SK-N-SH (cell line): ENCODE measurements at regions not wholly inside any gene's neighbourhood (a gene's known extent, or its start where the extent isn't known, plus 50 kb on each side); places are given as distances from the start of the nearest gene placed in this dataset.

Source experiments
- CTCF ChIA-PET: fragments of 300-600, 350-600 bp; formaldehyde crosslinking; extraction: SDS; loops from one replicate; lab custom pipeline; 2021; lab: Yijun Ruan, JAX
- POLR2A ChIA-PET: fragments of 350-600 bp; sonication (Branson Sonifier 250); formaldehyde crosslinking; extraction: SDS; loops from one replicate; lab custom pipeline; 2020; ENCODE audit warnings: antibody characterized with exemption, inconsistent platforms; lab: Yijun Ruan, JAX
- DNase-seq: peaks from one replicate; pipeline ENCODE4 v3.0.0; 2012
- H2AFZ ChIP-seq: fragments of 200-600 bp; sonication (generic); 2 replicates; pipeline ENCODE4 v1.8.1; 2016; ENCODE audit warnings: antibody characterized with exemption, mild to moderate bottlenecking, low read depth
- H3F3A ChIP-seq: fragments of 200-600 bp; sonication (generic); replicated peaks from 2 replicates; pipeline ENCODE3; 2016; ENCODE audit warnings: antibody characterized with exemption, mild to moderate bottlenecking; ENCODE audit not compliant: insufficient read depth
- H3K27ac ChIP-seq, 2 experiments: fragments of 200-500 bp in 1 of 2; fragments of 200-600 bp in 1 of 2; sonication (Bioruptor generic) in 1 of 2; sonication (generic), shearing (Covaris generic) in 1 of 2; 2 replicates each; pipeline versions ENCODE4 v1.5.1 to v1.6.1; 2014 to 2016; ENCODE audit warnings: low read depth in 2 of 2, inconsistent platforms in 1 of 2, low read length in 1 of 2, mild to moderate bottlenecking in 1 of 2, mixed read lengths in 1 of 2
- H3K27me3 ChIP-seq: fragments of 200-600 bp; sonication (generic), shearing (Covaris generic); 2 replicates; pipeline ENCODE4 v1.6.1; 2016; ENCODE audit warnings: mixed run types; ENCODE audit not compliant: insufficient read depth
- H3K36me3 ChIP-seq, 2 experiments: fragments of 200-500 bp in 1 of 2; fragments of 200-600 bp in 1 of 2; sonication (Bioruptor generic) in 1 of 2; sonication (generic) in 1 of 2; replicated peaks in 1 of 2; 2 replicates each; pipeline versions ENCODE3 to v1.5.1; 2014 to 2016; ENCODE audit warnings: low read length in 1 of 2, mild to moderate bottlenecking in 1 of 2; ENCODE audit not compliant: insufficient read depth in 2 of 2, control insufficient read depth in 1 of 2
- H3K4me1 ChIP-seq, 2 experiments: fragments of 200-500 bp in 1 of 2; fragments of 200-600 bp in 1 of 2; sonication (Bioruptor generic) in 1 of 2; sonication (generic), shearing (Covaris generic) in 1 of 2; 2 replicates each; pipeline versions ENCODE4 v1.5.1 to v1.6.1; 2014 to 2016; ENCODE audit warnings: low read depth in 1 of 2, low read length in 1 of 2, mixed run types in 1 of 2; ENCODE audit not compliant: insufficient read depth in 2 of 2, control insufficient read depth in 1 of 2
- H3K4me2 ChIP-seq: fragments of 200-600 bp; sonication (generic), shearing (Covaris generic); 2 replicates; pipeline ENCODE4 v1.6.1; 2017; ENCODE audit warnings: mixed run types
- H3K4me3 ChIP-seq, 2 experiments: fragments of 200-500 bp in 1 of 2; fragments of 200-600 bp in 1 of 2; sonication (Bioruptor generic) in 1 of 2; sonication (generic), shearing (Covaris generic) in 1 of 2; 2 replicates each; pipeline versions ENCODE4 v1.5.1 to v1.8.1; 2014 to 2016; ENCODE audit warnings: low read depth in 2 of 2, inconsistent platforms in 1 of 2, low read length in 1 of 2, mild to moderate bottlenecking in 1 of 2, mixed read lengths in 1 of 2, moderate library complexity in 1 of 2
- H3K79me2 ChIP-seq: fragments of 200-600 bp; sonication (generic); 2 replicates; pipeline ENCODE4 v1.8.1; 2017; ENCODE audit warnings: mild to moderate bottlenecking; ENCODE audit not compliant: insufficient read depth
- H3K9ac ChIP-seq: fragments of 200-600 bp; sonication (generic); 2 replicates; pipeline ENCODE4 v1.6.1; 2017; ENCODE audit warnings: mixed run types
- H3K9me2 ChIP-seq: fragments of 200-600 bp; sonication (generic); 2 replicates; pipeline ENCODE4 v1.6.1; 2017; ENCODE audit warnings: mixed run types
- H3K9me3 ChIP-seq: fragments of 200-600 bp; sonication (generic); 2 replicates; pipeline ENCODE4 v1.6.1; 2017; ENCODE audit warnings: mixed run types, mild to moderate bottlenecking, moderate library complexity
- H4K20me1 ChIP-seq: fragments of 200-600 bp; sonication (generic); 2 replicates; pipeline ENCODE4 v1.6.1; 2017; ENCODE audit warnings: mild to moderate bottlenecking, mixed run types; ENCODE audit not compliant: insufficient read depth
- CHD2 ChIP-seq: fragments of 150-350 bp; IDR thresholded peaks from 2 replicates; pipeline ENCODE4 v1.6.1; 2018; ENCODE audit warnings: low read length; ENCODE audit not compliant: partially characterized antibody
- CTCF ChIP-seq: fragments of 200-600 bp; sonication (generic); IDR thresholded peaks from 2 replicates; pipeline ENCODE4 v1.6.1; 2017; ENCODE audit warnings: antibody characterized with exemption, mild to moderate bottlenecking, moderate library complexity
- ELF1 ChIP-seq: IDR thresholded peaks from 2 replicates; pipeline ENCODE4 v1.4.0; 2012
- EP300 ChIP-seq, 2 experiments: IDR thresholded peaks; 2 replicates each; pipeline versions ENCODE4 v1.4.0 to v1.6.1; 2012; ENCODE audit warnings: borderline replicate concordance in 1 of 2, low read depth in 1 of 2, low read length in 1 of 2
- EZH2phosphoT487 ChIP-seq: fragments of 200-600 bp; sonication (generic); IDR thresholded peaks from 2 replicates; pipeline ENCODE4 v1.6.1; 2017; ENCODE audit warnings: low read depth, mixed run types, mild to moderate bottlenecking, antibody characterized with exemption, moderate library complexity, borderline replicate concordance
- FOSL2 ChIP-seq: IDR thresholded peaks from 2 replicates; pipeline ENCODE4 v1.4.0; 2012; ENCODE audit warnings: low read depth, mild to moderate bottlenecking, moderate library complexity, borderline replicate concordance
- FOXJ3 ChIP-seq: sonication (generic); formaldehyde crosslinking; IDR thresholded peaks from 2 replicates; pipeline ENCODE4 v1.5.1; 2020; ENCODE audit warnings: mild to moderate bottlenecking, missing genetic modification reagents
- GABPA ChIP-seq: IDR thresholded peaks from 2 replicates; pipeline ENCODE4 v1.4.0; 2012; ENCODE audit warnings: low read depth, mild to moderate bottlenecking
- GATA2 ChIP-seq: sonication (generic); formaldehyde crosslinking; IDR thresholded peaks from 2 replicates; pipeline ENCODE4 v1.5.0; 2020; ENCODE audit warnings: mild to moderate bottlenecking, missing genetic modification reagents
- IRF3 ChIP-seq: fragments of 150-350 bp; IDR thresholded peaks from 2 replicates; pipeline ENCODE4 v1.6.1; 2016; ENCODE audit warnings: mild to moderate bottlenecking, low read depth, low read length
- JUND ChIP-seq: IDR thresholded peaks from 2 replicates; pipeline ENCODE4 v1.4.0; 2012
- MAX ChIP-seq: IDR thresholded peaks from 2 replicates; pipeline ENCODE4 v1.4.0; 2012; ENCODE audit warnings: low read depth
- MEF2A ChIP-seq: IDR thresholded peaks from 2 replicates; pipeline ENCODE4 v1.4.0; 2012; ENCODE audit warnings: low read depth, borderline replicate concordance
- MXI1 ChIP-seq: IDR thresholded peaks from 2 replicates; pipeline ENCODE4 v1.6.1; 2012; ENCODE audit warnings: mild to moderate bottlenecking, low read depth, low read length, improper control_type of control experiment
- NRF1 ChIP-seq: IDR thresholded peaks from 2 replicates; pipeline ENCODE4 v1.6.1; 2012; ENCODE audit warnings: low read depth, mild to moderate bottlenecking, low read length
- RFX5 ChIP-seq: IDR thresholded peaks from 2 replicates; pipeline ENCODE4 v1.6.1; 2012; ENCODE audit warnings: mild to moderate bottlenecking, improper control_type of control experiment, low read length
- SIN3A ChIP-seq: IDR thresholded peaks from 2 replicates; pipeline ENCODE4 v1.6.1; 2012; ENCODE audit warnings: low read depth, mild to moderate bottlenecking, low read length, moderate library complexity, borderline replicate concordance
- TAF1 ChIP-seq: IDR thresholded peaks from 2 replicates; pipeline ENCODE4 v1.6.1; 2012; ENCODE audit warnings: low read depth, mild to moderate bottlenecking, low read length, moderate library complexity, borderline replicate concordance
- TCF12 ChIP-seq: IDR thresholded peaks from 2 replicates; pipeline ENCODE4 v1.4.0; 2012
- USF2 ChIP-seq: fragments of 150-350 bp; IDR thresholded peaks from 2 replicates; pipeline ENCODE4 v1.6.1; 2017; ENCODE audit warnings: antibody characterized with exemption, low read length, low read depth, borderline replicate concordance
- WGBS: methylation state at CpG from one replicate; pipeline ENCODE4 v1.1.6; 2017; ENCODE audit warnings: low lambda C conversion rate; 5-methylcytosine and 5-hydroxymethylcytosine counted together

- no peak for DNase-seq
- WGBS, result 32% methylated on average over 4 of the region's 4 CpGs
- H3K79me2 ChIP-seq, result no peaks in the 10 kb centered on the region
- no peak overlapping the region for H3K4me3 ChIP-seq
- no peaks in the 10 kb centered on the region for H3K9me2 ChIP-seq
- H3K4me1 ChIP-seq, result no peaks in the 10 kb centered on the region
- H3K27ac ChIP-seq, result no peak overlapping the region
- no peaks in the 10 kb centered on the region for H3F3A ChIP-seq
- H4K20me1 ChIP-seq, result no peaks in the 10 kb centered on the region
- no peaks in the 10 kb centered on the region for H3K9me3 ChIP-seq
- H2AFZ ChIP-seq, result no peak overlapping the region
- H3K9ac ChIP-seq, result no peak overlapping the region
- CTCF ChIA-PET, result no interaction called here
- POLR2A ChIA-PET, result no interaction called here
- TF ChIP-seq ELF1, result no peak
- TF ChIP-seq EP300 (IDR thresholded peaks at IDR 0.05; ENCODE audit: borderline replicate concordance in 1 of 2, low read depth in 1 of 2, low read length in 1 of 2), result no peak
- no peak for TF ChIP-seq NRF1
- no peak for TF ChIP-seq EZH2phosphoT487
- no peak for TF ChIP-seq MAX
- no peak for TF ChIP-seq GATA2
- TF ChIP-seq SIN3A, result no peak
- no peak for TF ChIP-seq TCF12
- H3K4me2 ChIP-seq, result no peak overlapping the region
- no peaks in the 10 kb centered on the region for H3K36me3 ChIP-seq
- no peaks in the 10 kb centered on the region for H3K27me3 ChIP-seq
Observed at GRCh38 chr10:76786504-76787072, 851.0 kb downstream of the KCNMA1 start.

- peaks cover 0 to 9% of the 10 kb centered on the region in 2 experiments; a peak in 2 of 4 replicates for H3K4me1 ChIP-seq
- no peaks in the 10 kb centered on the region for H3K36me3 ChIP-seq
- H4K20me1 ChIP-seq, result no peaks in the 10 kb centered on the region
- POLR2A ChIA-PET, result no interaction called here
- H3F3A ChIP-seq, result no peaks in the 10 kb centered on the region
- H3K9me2 ChIP-seq, result no peaks in the 10 kb centered on the region
- H2AFZ ChIP-seq, result no peak overlapping the region
- no peaks in the 10 kb centered on the region for H3K9me3 ChIP-seq
- H3K27ac ChIP-seq, result no peak overlapping the region
- WGBS, result 20% methylated on average over 1 of the region's 1 CpG
- no peak for DNase-seq
- no peaks in the 10 kb centered on the region for H3K79me2 ChIP-seq
- H3K27me3 ChIP-seq, result no peaks in the 10 kb centered on the region
- no peak overlapping the region for H3K4me3 ChIP-seq
- H3K9ac ChIP-seq, result no peak overlapping the region
- H3K4me2 ChIP-seq, result no peak overlapping the region
- TF ChIP-seq CHD2 (no peak), FOSL2 (no peak), IRF3 (no peak), USF2 (no peak), CTCF (no peak), RFX5 (no peak), MXI1 (no peak), MEF2A (no peak), EZH2phosphoT487 (no peak), TAF1 (no peak), JUND (no peak), FOXJ3 (CRISPR knock-in tag) (no peak), GABPA (no peak), ELF1 (no peak)
- TF ChIP-seq, all 33 proteins: peak for 0
- CTCF ChIA-PET, result interaction anchor here (1.4 kb wide), 1 partner anchor 201 kb away, joined by 4 read pairs; no protein-coding TSS in a partner anchor
Observed at GRCh38 chr10:76784076-76784475, 853.5 kb downstream of the KCNMA1 start.
